SH-SY5Y (cell line): ENCODE measurements at regions not wholly inside any gene's neighbourhood (a gene's known extent, or its start where the extent isn't known, plus 50 kb on each side); places are given as distances from the start of the nearest gene placed in this dataset.

Source experiments
- GATA2 ChIP-seq: IDR thresholded peaks from 2 replicates; pipeline ENCODE4 v1.6.1; 2011; ENCODE audit warnings: mild to moderate bottlenecking, low read depth, low read length
- GATA3 ChIP-seq: IDR thresholded peaks from 2 replicates; pipeline ENCODE4 v1.6.1; 2011; ENCODE audit warnings: low read depth, mild to moderate bottlenecking, low read length, moderate library complexity

DNA sequence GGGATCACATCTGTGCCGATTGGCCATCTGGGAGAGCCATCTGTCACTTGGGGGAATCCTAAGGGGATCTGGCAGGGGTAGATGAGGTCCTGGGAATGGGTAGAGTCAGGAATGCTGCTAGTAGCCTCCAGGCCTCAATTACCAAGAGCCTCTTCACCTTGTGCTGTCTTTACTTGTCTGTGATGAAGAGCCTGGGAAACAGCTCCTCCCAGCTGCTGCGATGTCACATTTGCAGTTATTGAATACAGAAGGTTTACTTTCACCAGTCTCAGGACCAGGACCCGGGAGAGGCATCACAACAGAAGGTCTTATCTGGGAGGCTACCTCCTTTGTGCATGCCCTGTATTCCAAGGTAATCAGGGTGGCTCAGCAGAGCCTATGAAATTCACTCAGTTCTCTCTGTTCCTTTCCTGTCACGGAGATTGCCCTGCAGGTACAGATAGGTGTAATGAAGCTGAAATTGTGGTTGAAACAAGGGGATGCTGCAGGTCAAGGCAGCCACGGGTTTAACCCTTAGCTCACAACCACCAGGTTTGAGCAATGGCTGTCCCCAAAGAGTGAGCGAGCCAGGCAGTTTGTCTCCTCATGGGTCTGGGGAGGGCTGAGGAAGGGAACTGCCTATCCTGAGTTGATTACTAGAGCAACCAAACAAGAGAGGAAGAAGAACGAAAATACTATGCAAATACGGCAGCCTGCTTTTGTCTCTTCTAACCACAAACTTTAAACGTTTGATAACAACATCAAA, 298.9 kb upstream of the RORA start:
- TF ChIP-seq GATA2: peak; percentile 23; the same call in 1 of the 2 replicates
- TF ChIP-seq GATA3: no peak

DNA sequence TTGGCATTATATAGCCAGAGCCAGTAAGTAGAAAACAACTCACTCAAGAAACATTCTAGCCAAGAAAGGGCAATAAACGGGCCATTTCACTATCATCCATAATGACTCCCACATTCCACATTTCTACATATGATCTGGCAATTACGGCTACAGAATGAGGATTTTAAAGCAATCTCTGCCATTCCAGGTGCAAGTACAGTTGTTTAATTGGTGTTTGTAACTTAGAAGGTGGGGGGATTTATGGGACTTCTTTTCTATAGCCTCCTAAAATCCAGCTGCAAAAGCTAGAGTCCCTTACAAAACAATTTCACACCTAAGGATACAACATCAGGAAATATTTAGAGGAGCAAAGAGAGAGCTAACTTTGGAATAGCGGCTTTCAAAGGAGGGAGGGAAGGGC, 295.4 kb upstream of the RORA start:
- TF ChIP-seq GATA2 (no peak), GATA3 (no peak)

DNA sequence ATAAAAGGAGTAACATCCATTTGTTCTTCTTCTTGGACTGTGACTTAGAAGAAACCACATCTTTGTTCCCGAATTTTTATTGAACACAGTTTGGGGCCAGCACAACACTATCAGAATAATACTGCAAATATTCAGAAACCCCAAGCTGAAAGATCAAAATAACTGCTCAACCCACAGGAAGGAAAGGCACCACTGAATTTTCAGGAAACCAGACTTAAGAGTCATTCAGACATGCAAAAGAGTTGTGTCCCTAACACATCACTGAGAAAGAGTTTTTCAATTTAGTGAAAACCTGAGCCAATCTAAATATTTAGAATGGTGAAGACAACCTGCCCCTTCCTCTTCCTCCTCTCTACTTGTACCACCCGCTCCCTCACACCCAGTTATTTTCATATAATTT, 295.0 kb upstream of the RORA start:
- TF ChIP-seq GATA3 (no peak), GATA2 (no peak)

DNA sequence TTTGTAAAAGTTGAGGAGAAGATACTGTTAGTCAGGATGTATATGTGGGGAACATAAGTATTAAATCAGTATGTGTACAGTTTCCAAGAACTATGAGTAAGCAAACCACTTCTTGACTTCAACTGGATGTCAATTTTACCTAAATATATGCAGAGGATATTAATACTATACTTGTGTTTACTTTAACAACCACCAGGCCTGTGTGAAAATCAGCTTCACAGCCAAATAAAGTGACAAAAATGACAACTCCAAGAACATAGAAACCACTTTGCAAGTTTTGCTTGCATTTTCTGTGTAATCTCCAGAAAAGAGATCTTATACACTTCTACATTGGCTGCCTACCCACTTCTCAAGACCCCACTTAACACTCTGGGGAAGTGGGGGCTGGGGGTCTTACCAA, 293.3 kb upstream of the RORA start:
- TF ChIP-seq GATA3 (no peak), GATA2 (no peak)

DNA sequence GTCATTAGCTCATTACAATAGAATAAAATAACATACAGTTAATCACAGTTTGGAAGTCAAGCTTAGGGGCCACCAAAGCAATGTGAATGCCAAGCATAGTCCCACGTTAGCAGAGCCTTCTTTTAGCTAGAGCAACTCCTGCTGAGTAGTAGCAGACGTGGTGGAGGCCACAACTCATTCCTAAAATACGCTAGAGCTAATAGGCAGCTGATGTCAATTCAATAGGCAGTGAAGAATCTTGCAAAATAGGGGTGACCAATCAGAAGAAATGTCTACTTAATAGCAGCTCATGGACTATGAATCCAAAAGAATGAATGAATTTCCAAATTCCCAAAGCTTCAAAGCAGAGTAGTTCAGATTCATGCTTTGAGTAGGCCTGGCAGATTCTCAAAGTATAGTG, 292.9 kb upstream of the RORA start:
- TF ChIP-seq GATA2: no peak
- TF ChIP-seq GATA3: no peak

DNA sequence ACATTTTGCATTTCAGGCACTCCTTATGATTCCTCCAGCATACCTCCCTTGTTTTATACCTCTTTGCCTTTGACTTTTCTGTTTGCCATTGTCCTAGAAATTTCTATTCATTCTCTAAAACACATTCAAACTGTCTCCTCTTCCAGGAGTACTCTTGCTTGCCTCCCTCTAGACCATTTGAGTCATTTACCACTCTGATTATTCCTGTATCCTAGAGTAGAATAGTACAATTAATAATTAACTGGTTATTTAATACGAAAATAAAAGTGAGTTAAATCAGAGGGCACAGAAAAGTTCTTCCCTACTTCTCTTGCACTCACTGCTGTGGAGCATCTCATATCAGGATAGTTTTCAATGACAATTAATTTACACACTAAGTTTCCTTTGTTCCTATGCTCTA, 290.2 kb upstream of the RORA start:
- TF ChIP-seq GATA2 (no peak), GATA3 (no peak)

- no peak for TF ChIP-seq GATA3
- TF ChIP-seq GATA2: no peak
Observed at GRCh38 chr15:61518191-61518950, 289.3 kb upstream of the RORA start.

- TF ChIP-seq GATA2: no peak
- no peak for TF ChIP-seq GATA3
Observed at GRCh38 chr15:61517776-61518175, 288.7 kb upstream of the RORA start.

- TF ChIP-seq GATA3 (no peak), GATA2 (no peak)
Observed at GRCh38 chr15:61517335-61517734, 288.2 kb upstream of the RORA start.

GRCh38 chr15:61511756-61512155, 282.7 kb upstream of the RORA start:
- TF ChIP-seq GATA2: no peak
- TF ChIP-seq GATA3: no peak

DNA sequence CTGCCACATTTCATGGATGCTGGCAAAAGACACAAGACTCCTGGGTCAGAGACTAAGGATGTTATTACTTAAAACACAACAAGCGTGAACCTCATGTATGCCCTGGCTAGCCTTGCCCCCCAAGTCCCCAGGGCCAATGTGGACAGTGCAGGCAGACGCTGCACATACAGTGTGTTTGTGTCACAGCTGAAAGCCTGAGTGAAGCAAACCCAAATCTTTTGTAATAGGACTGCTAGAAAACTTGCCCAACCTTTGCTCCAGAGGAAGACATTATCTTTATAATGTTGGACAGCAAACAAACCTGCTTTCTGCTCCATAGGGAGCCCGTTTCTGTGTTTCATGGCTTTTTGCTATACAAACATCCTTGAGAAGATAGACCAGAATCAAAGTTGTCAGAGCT, 282.0 kb upstream of the RORA start:
- TF ChIP-seq GATA2 (no peak), GATA3 (no peak)

- no peak for TF ChIP-seq GATA2
- no peak for TF ChIP-seq GATA3
Observed at GRCh38 chr15:61509327-61509840, 280.3 kb upstream of the RORA start.

DNA sequence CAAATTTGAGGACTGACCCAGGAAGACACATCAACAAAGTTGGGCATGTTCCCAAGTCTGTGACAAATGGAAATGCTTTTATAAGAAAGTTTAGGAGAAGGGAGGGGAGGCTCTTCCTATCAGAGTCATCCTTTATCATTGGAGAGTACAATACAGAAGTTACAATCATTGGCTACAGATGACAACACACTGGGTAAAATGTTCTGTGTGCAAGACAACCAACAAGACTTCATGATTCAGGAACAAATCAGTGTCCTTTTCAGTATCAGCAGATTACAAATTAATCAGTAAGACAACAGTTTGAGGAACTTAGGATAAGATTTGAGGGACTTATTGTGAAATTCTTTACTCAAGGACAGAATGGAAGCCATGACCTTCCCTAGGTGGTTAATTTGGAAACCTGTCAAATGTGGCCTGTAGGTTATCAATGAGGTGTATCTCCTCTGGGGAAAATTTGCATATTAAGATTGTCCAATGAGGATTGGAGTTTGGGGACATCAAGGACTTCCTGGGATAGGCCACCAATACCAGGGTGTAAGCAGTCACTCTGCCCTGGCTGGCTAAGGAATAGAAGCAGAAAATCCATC, 274.4 kb upstream of the RORA start:
- TF ChIP-seq GATA2: no peak
- TF ChIP-seq GATA3: no peak

- no peak for TF ChIP-seq GATA2
- TF ChIP-seq GATA3: no peak
Observed at GRCh38 chr15:61501815-61502389, 272.8 kb upstream of the RORA start.
